A673 (cell line): ENCODE measurements at regions not wholly inside any gene's neighbourhood (a gene's known extent, or its start where the extent isn't known, plus 50 kb on each side); places are given as distances from the start of the nearest gene placed in this dataset.

Experiments used
- BruUV-seq: library from RNA; stranded (reverse); fragments of 400-500 nt; replicated peaks from 2 replicates; lab custom pipeline; 2021; lab: Mats Ljungman, UMichigan
- CTCF ChIA-PET: fragments of 300-600 bp; sonication (Branson Sonifier 250); formaldehyde crosslinking; loops from one replicate; lab custom pipeline; 2022; ENCODE audit warnings: antibody characterized with exemption; lab: Charles Lee
- POLR2A ChIA-PET: fragments of 300-600 bp; sonication (Branson Sonifier 250); formaldehyde crosslinking; loops from one replicate; lab custom pipeline; 2022; ENCODE audit warnings: antibody characterized with exemption; ENCODE audit not compliant: low non-redundant PET; lab: Charles Lee
- DNase-seq: peaks from one replicate; pipeline ENCODE4 v3.0.0-alpha.2; 2015; ENCODE audit warnings: low spot score
- H3K27ac ChIP-seq: fragments of 200-600 bp; sonication (generic); 2 replicates; pipeline ENCODE4 v1.5.1; 2016; ENCODE audit warnings: mixed run types, low read depth, mild to moderate bottlenecking, mixed read lengths, antibody characterized with exemption, low read length; ENCODE audit not compliant: poor library complexity, severe bottlenecking
- H3K27me3 ChIP-seq: fragments of 200-600 bp; sonication (generic); replicated peaks from 2 replicates; pipeline ENCODE4 v1.6.1; 2017; ENCODE audit warnings: mixed run types, low read depth, mild to moderate bottlenecking, mixed read lengths, antibody characterized with exemption, low read length; ENCODE audit not compliant: insufficient read depth, poor library complexity
- H3K36me3 ChIP-seq: fragments of 200-600 bp; sonication (generic); 2 replicates; pipeline ENCODE4 v1.6.1; 2016; ENCODE audit warnings: mixed run types, mild to moderate bottlenecking, mixed read lengths, antibody characterized with exemption, low read length; ENCODE audit not compliant: insufficient read depth, poor library complexity, severe bottlenecking
- H3K4me1 ChIP-seq: fragments of 200-600 bp; sonication (generic); 2 replicates; pipeline ENCODE4 v1.6.1; 2017; ENCODE audit warnings: mixed run types, mild to moderate bottlenecking, mixed read lengths, antibody characterized with exemption, low read length; ENCODE audit not compliant: insufficient read depth, poor library complexity, severe bottlenecking
- H3K4me3 ChIP-seq: fragments of 200-600 bp; sonication (generic); 2 replicates; pipeline ENCODE4 v1.5.1; 2016; ENCODE audit warnings: low read depth, mixed run types, mild to moderate bottlenecking, mixed read lengths, low read length; ENCODE audit not compliant: poor library complexity, severe bottlenecking
- H3K9me3 ChIP-seq: fragments of 200-600 bp; sonication (generic); 2 replicates; pipeline ENCODE4 v1.6.1; 2016; ENCODE audit warnings: mixed run types, low read depth, mild to moderate bottlenecking, mixed read lengths, antibody characterized with exemption, low read length; ENCODE audit not compliant: poor library complexity, severe bottlenecking
- EZH2 ChIP-seq: fragments of 200-600 bp; sonication (generic); IDR thresholded peaks from 2 replicates; pipeline ENCODE4 v1.6.1; 2017; ENCODE audit warnings: borderline replicate concordance, low read depth, mild to moderate bottlenecking, mixed read lengths, antibody characterized with exemption, low read length; ENCODE audit not compliant: poor library complexity, severe bottlenecking
- intact Hi-C: fragments of 100-400 bp; cut with micrococcal nuclease; formaldehyde crosslinking; loops from one replicate; pipeline ENCODE4 v1.10.0; 2022; ENCODE audit not compliant: unreplicated experiment
- TF ChIP-seq, protein P1 (sequence below): fragments of 300-800, 200-600 bp; sonication (generic); conservative IDR thresholded peaks from 2 replicates; pipeline ENCODE4 v1.5.1; 2017; ENCODE audit warnings: low read depth, mild to moderate bottlenecking, antibody characterized with exemption, low read length, moderate library complexity, mixed read lengths

GRCh38 chr3:40923143-40923542, 276.2 kb upstream of the CTNNB1 start:
- Histone ChIP-seq H3K27me3 (no peaks in the 10 kb centered on the region), H3K9me3 (no peaks in the 10 kb centered on the region), H3K36me3 (no peaks in the 10 kb centered on the region), H3K27ac (no peak overlapping the region), H3K4me3 (no peak overlapping the region), H3K4me1 (no peaks in the 10 kb centered on the region)
- BruUV-seq: no TSS peak
- intact Hi-C loops: loop anchor here (10.0 kb wide), 1 partner anchor 338 kb away; no protein-coding TSS in a partner anchor
- no peak for TF ChIP-seq EZH2
- TF ChIP-seq, protein P1, sequence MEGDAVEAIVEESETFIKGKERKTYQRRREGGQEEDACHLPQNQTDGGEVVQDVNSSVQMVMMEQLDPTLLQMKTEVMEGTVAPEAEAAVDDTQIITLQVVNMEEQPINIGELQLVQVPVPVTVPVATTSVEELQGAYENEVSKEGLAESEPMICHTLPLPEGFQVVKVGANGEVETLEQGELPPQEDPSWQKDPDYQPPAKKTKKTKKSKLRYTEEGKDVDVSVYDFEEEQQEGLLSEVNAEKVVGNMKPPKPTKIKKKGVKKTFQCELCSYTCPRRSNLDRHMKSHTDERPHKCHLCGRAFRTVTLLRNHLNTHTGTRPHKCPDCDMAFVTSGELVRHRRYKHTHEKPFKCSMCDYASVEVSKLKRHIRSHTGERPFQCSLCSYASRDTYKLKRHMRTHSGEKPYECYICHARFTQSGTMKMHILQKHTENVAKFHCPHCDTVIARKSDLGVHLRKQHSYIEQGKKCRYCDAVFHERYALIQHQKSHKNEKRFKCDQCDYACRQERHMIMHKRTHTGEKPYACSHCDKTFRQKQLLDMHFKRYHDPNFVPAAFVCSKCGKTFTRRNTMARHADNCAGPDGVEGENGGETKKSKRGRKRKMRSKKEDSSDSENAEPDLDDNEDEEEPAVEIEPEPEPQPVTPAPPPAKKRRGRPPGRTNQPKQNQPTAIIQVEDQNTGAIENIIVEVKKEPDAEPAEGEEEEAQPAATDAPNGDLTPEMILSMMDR: no peak
- POLR2A ChIA-PET: no interaction called here
- no peak for DNase-seq
- CTCF ChIA-PET: no interaction called here

DNA sequence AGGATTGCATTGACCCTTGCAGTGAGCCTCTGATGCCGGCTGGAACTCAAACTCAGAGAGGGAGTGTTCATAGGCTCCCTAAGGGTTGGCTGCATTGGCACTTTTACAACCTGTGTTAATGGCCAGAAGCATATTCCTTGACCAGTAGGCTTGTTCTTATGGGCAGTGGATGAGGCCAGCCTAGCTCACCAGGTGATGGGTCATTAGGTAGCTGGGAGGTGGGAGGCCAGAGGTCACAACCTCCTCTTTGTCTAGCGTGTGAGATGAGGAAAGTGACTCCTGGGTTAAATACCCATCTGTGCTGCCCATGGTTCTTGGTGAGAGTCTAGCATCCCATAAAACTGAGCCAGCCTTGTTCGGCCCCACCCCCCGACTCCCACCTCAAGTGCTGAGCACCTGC, 275.7 kb upstream of the CTNNB1 start:
- H3K9me3 ChIP-seq: no peaks in the 10 kb centered on the region
- no peak overlapping the region for H3K27ac ChIP-seq
- TF ChIP-seq, protein P1: no peak
- TF ChIP-seq EZH2: no peak
- no peaks in the 10 kb centered on the region for H3K36me3 ChIP-seq
- no peaks in the 10 kb centered on the region for H3K4me1 ChIP-seq
- ChIA-PET POLR2A (no interaction called here), CTCF (no interaction called here)
- no peak for DNase-seq
- intact Hi-C loops: loop anchor here (10.0 kb wide), 1 partner anchor 339 kb away; no protein-coding TSS in a partner anchor
- no peak overlapping the region for H3K4me3 ChIP-seq
- no TSS peak for BruUV-seq
- H3K27me3 ChIP-seq: no peaks in the 10 kb centered on the region

DNA sequence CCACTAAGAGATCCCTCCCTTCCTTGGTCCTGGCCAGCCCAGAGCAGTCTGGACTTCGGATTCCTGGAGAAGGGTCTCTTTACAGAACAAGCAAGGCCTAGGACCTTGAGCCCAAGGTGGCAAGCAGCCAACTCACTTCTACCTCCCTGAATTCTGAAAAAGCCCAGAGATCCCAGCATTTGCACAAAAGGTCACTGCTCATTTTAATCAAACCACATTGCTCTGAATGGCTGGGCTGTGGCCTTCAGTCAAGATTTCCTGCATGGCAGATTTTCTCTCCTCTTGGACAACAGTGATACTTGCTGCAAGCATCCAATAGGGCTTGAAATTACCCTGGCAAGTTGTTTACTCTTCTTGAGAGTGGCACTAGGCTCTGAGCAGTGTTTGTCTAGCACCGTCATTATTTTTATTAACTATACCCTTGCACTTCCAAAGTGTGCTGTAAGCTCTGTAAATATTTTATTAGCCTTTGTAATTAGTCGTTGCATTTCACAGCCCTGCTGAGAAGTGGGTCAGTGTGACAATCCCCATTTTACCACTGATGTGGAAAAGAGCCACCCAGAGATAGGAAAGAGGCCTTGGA, 274.7 kb upstream of the CTNNB1 start:
- Histone ChIP-seq H3K9me3 (no peaks in the 10 kb centered on the region), H3K4me3 (no peak overlapping the region), H3K27ac (no peak overlapping the region), H3K4me1 (no peaks in the 10 kb centered on the region), H3K27me3 (no peaks in the 10 kb centered on the region), H3K36me3 (no peaks in the 10 kb centered on the region)
- DNase-seq: no peak
- POLR2A ChIA-PET: no interaction called here
- BruUV-seq: no TSS peak
- TF ChIP-seq, protein P1: no peak
- no peak for TF ChIP-seq EZH2
- CTCF ChIA-PET: no interaction called here
- intact Hi-C loops: loop anchor here (10.0 kb wide), 1 partner anchor 340 kb away; no protein-coding TSS in a partner anchor
